Gastrocnemius medialis (tissue), 4 donors: ENCODE measurements at regions not wholly inside any gene's neighbourhood (a gene's known extent, or its start where the extent isn't known, plus 50 kb on each side); places are given as distances from the start of the nearest gene placed in this dataset.

Source experiments
- ATAC-seq, 2 donors: fragments of 150-250 bp; one replicate each; pipeline ENCODE4 v1.9.1; 2016
- DNase-seq, 2 donors: peaks; one replicate each; pipeline ENCODE4 v3.0.0-alpha.2; 2019
- H3K27ac ChIP-seq, 4 donors: fragments of 200-600 bp; sonication (generic); 1 replicate in 1 of 4; 2 replicates in 3 of 4; pipeline ENCODE4 v1.5.1; 2016 to 2018; ENCODE audit warnings: mild to moderate bottlenecking in 2 of 4, moderate library complexity in 1 of 4
- H3K27me3 ChIP-seq, 3 donors: fragments of 200-600 bp; sonication (generic) in 2 of 3; 1 replicate in 1 of 3; 2 replicates in 2 of 3; pipeline versions ENCODE4 v1.5.1 to v1.6.0; 2016 to 2019; ENCODE audit warnings: mild to moderate bottlenecking in 1 of 3, moderate library complexity in 1 of 3
- H3K36me3 ChIP-seq, 2 donors: fragments of 200-600 bp; sonication (generic) in 1 of 2; one replicate each; pipeline ENCODE4 v1.5.1; 2017 to 2018
- H3K4me1 ChIP-seq, 2 donors: fragments of 200-600 bp; sonication (generic) in 1 of 2; one replicate each; pipeline ENCODE4 v1.5.1; 2016 to 2017; ENCODE audit warnings: mild to moderate bottlenecking in 2 of 2
- H3K4me3 ChIP-seq, 4 donors: fragments of 200-600 bp; sonication (generic) in 3 of 4; 1 replicate in 1 of 4; 2 replicates in 3 of 4; pipeline ENCODE4 v1.5.1; 2016 to 2019; ENCODE audit warnings: mild to moderate bottlenecking in 2 of 4
- H3K9me3 ChIP-seq, 3 donors: fragments of 200-600 bp; sonication (generic) in 2 of 3; 1 replicate in 1 of 3; 2 replicates in 2 of 3; pipeline ENCODE4 v1.5.1; 2016 to 2019
- POLR2A ChIP-seq, 2 donors: fragments of 450-650 bp; IDR thresholded peaks; one replicate each; pipeline ENCODE4 v1.6.1; 2017; ENCODE audit warnings: antibody characterized with exemption in 2 of 2, mild to moderate bottlenecking in 2 of 2, moderate library complexity in 2 of 2
- in situ Hi-C, 4 donors: fragments of 200-750 bp; cut with MboI; loops; one replicate each; pipeline versions ENCODE4 v1.15.0 to v1.8.0; 2017; ENCODE audit warnings: low sequenced_read_pairs in 4 of 4
- intact Hi-C: fragments of 100-400 bp; cut with DNase I; formaldehyde crosslinking; loops from one replicate; pipeline ENCODE4 v1.15.1; 2023; ENCODE audit warnings: low total_unique reads
- TF ChIP-seq, protein P1 (sequence below), 5 experiments: fragments of 450-650 bp in 3 of 5; fragments of 200-600 bp in 2 of 5; sonication (generic) in 2 of 5; IDR thresholded peaks in 4 of 5; conservative IDR thresholded peaks in 1 of 5; 1 replicate in 4 of 5; 2 replicates in 1 of 5; pipeline ENCODE4 v1.5.1; 2016 to 2019; ENCODE audit warnings: antibody characterized with exemption in 5 of 5, mild to moderate bottlenecking in 3 of 5, moderate library complexity in 3 of 5

DNA sequence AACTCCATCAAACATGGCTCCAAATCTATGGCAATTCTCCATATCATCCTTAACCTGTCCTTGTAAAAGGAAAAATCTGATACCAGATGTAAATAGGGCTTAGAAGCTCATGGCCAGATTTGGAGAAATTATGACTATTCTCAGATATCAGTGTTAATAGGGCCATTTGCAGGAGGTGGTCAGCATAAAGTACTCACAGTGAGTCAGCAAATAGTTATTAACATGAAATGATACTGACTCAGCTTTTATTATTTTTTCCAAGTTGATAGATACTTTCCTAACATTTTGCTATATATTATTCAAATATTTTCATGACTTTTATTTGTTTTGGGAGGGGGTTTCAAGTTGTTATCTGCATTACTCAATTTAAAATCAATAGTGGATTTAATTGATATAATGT, 255.8 kb downstream of the MFSD1 start:
- no peaks in the 10 kb centered on the region for H3K27me3 ChIP-seq
- intact Hi-C loops (no loop called here), in situ Hi-C loops (no loop called here)
- H3K36me3 ChIP-seq = no peaks in the 10 kb centered on the region
- no peak for DNase-seq
- no peaks in the 10 kb centered on the region for H3K4me1 ChIP-seq
- no peaks in the 10 kb centered on the region for H3K9me3 ChIP-seq
- no peak for ATAC-seq
- TF ChIP-seq POLR2A (IDR thresholded peaks at IDR 0.05) = no peak
- TF ChIP-seq, protein P1, sequence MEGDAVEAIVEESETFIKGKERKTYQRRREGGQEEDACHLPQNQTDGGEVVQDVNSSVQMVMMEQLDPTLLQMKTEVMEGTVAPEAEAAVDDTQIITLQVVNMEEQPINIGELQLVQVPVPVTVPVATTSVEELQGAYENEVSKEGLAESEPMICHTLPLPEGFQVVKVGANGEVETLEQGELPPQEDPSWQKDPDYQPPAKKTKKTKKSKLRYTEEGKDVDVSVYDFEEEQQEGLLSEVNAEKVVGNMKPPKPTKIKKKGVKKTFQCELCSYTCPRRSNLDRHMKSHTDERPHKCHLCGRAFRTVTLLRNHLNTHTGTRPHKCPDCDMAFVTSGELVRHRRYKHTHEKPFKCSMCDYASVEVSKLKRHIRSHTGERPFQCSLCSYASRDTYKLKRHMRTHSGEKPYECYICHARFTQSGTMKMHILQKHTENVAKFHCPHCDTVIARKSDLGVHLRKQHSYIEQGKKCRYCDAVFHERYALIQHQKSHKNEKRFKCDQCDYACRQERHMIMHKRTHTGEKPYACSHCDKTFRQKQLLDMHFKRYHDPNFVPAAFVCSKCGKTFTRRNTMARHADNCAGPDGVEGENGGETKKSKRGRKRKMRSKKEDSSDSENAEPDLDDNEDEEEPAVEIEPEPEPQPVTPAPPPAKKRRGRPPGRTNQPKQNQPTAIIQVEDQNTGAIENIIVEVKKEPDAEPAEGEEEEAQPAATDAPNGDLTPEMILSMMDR (IDR thresholded peaks at IDR 0.05 in 4 of 5, conservative IDR thresholded peaks at IDR 0.05 in 1 of 5) = no peak
- no peak overlapping the region for H3K27ac ChIP-seq
- H3K4me3 ChIP-seq = no peak overlapping the region

DNA sequence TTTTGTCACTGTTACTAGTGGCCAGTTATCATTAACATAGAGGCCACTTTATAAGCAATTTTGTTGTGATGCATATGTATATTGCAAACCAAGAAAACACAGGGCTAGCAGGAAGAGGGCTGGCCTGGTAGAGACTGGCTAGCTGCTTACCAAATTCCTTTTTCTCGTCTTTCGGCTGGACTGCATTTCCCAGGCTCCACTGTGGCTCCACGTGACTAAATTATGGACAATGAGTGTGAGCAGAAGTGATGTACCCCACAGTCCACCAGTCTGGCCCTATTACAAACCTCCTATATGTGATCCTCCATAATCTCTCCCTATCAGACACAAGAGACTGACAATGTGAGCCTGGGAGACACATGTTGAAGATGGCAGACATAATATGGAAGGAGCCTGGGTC, 257.0 kb downstream of the MFSD1 start:
- no peaks in the 10 kb centered on the region for H3K9me3 ChIP-seq
- no peak for ATAC-seq
- TF ChIP-seq, protein P1 (IDR thresholded peaks at IDR 0.05 in 4 of 5, conservative IDR thresholded peaks at IDR 0.05 in 1 of 5) = no peak
- TF ChIP-seq POLR2A (IDR thresholded peaks at IDR 0.05) = no peak
- intact Hi-C loops = no loop called here
- in situ Hi-C loops = no loop called here
- no peaks in the 10 kb centered on the region for H3K36me3 ChIP-seq
- no peak overlapping the region for H3K27ac ChIP-seq
- no peak overlapping the region for H3K4me3 ChIP-seq
- no peaks in the 10 kb centered on the region for H3K27me3 ChIP-seq
- H3K4me1 ChIP-seq = no peaks in the 10 kb centered on the region
- DNase-seq = no peak

DNA sequence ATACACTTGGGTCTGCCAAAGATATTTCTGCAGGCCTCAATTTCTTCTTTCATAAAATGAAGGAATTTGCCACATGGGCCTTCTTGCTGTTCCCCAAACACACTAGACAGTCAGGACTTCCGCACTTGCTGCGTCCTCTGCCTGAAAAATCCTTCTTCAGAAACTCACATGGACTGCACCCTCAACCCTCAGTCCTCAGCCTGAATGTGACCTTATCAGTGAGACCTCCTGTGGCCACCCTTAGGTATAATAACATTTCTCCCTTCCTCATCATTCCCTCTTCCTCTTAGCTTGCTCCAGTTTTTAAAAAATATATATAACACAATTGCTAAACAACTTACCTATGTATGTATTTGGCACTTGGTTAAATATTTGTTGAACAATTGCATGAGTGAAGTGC, 257.5 kb downstream of the MFSD1 start:
- TF ChIP-seq, protein P1 (IDR thresholded peaks at IDR 0.05 in 4 of 5, conservative IDR thresholded peaks at IDR 0.05 in 1 of 5) = no peak
- no peak for TF ChIP-seq POLR2A (IDR thresholded peaks at IDR 0.05)
- DNase-seq (no peak), ATAC-seq (no peak)
- H3K4me1 ChIP-seq = no peaks in the 10 kb centered on the region
- no peak overlapping the region for H3K4me3 ChIP-seq
- H3K9me3 ChIP-seq = no peaks in the 10 kb centered on the region
- H3K27me3 ChIP-seq = no peaks in the 10 kb centered on the region
- no peak overlapping the region for H3K27ac ChIP-seq
- in situ Hi-C loops (no loop called here), intact Hi-C loops (no loop called here)
- H3K36me3 ChIP-seq = no peaks in the 10 kb centered on the region

DNA sequence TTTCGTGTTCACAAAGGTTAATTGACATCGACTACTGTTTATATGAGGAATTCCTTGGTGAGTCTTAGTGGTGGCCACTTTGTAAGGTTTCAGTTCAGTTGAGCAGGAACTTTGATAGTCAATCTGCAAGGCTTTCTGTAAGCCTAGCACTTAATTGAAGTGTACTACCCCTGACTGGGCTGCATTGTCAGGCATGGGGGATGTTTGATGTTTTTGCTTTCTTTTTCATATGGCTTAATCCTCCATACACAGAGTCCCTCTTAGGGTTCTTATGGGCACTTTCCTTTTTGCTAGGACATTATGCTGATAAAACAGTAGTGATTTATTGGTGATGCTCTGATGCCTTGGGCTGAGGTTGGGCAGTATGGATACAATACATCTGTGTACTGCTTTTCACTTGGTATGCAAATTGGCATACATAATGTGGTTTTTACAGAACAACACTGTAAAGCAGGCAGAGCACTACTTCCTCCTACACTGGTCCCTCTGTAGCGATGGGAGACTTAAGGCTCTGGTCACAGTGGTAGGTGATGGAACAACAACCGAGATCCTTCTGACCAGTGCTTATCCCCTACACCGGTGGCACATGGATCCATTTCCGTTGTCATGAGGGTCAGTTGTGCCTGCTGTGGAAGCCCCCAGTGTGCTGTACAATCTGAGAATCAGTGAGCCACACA, 261.0 kb downstream of the MFSD1 start:
- Histone ChIP-seq H3K27ac (no peak overlapping the region), H3K9me3 (no peaks in the 10 kb centered on the region), H3K27me3 (no peaks in the 10 kb centered on the region), H3K36me3 (no peaks in the 10 kb centered on the region), H3K4me3 (no peak overlapping the region), H3K4me1 (no peaks in the 10 kb centered on the region)
- in situ Hi-C loops = no loop called here
- no peak for ATAC-seq
- no peak for DNase-seq
- TF ChIP-seq, protein P1 (IDR thresholded peaks at IDR 0.05 in 4 of 5, conservative IDR thresholded peaks at IDR 0.05 in 1 of 5) = no peak
- no peak for TF ChIP-seq POLR2A (IDR thresholded peaks at IDR 0.05)
- intact Hi-C loops = no loop called here

DNA sequence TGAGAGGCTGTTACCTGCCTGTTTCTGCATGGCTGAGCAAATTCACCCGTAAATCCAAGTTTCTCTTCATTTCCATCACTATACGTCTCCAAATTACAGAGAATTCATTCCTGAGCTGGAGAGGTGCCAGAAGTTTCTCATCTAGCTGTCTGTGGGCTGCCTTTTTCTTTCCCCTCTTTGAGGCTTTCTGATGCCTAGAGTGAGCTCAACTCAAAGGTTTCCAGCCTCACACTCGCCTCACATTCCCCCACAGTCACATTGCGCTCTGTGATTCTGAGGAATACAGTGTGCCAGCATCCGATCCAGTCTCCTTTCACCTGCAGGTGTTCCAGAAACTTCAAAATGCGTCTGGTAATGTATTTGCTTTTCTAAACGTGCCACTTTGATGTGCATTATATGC, 267.2 kb downstream of the MFSD1 start, which contains the start of gene IQCJ:
TSS of gene IQCJ (plus strand) at position 229 of the 400 bp plus-strand sequence.
- H3K27me3 ChIP-seq = no peaks in the 10 kb centered on the region
- no peak within 1 kb of the TSS for H3K4me3 ChIP-seq
- intact Hi-C loops (no loop called here), in situ Hi-C loops (no loop called here)
- no peak for ATAC-seq
- no peak within 1 kb of the TSS for H3K27ac ChIP-seq
- no peaks in the 10 kb centered on the region for H3K36me3 ChIP-seq
- TF ChIP-seq, protein P1 (IDR thresholded peaks at IDR 0.05 in 4 of 5, conservative IDR thresholded peaks at IDR 0.05 in 1 of 5) = no peak
- no peaks in the 10 kb centered on the region for H3K4me1 ChIP-seq
- no peaks in the 10 kb centered on the region for H3K9me3 ChIP-seq
- DNase-seq = no peak
